ENCODE measurements at regions not wholly inside any gene's neighbourhood (a gene's known extent, or its start where the extent isn't known, plus 50 kb on each side); places are given as distances from the start of the nearest gene placed in this dataset.
"Not testable (repeated sequence)": the region's sequence is repeated elsewhere in the genome, so short reads cannot be mapped to it uniquely, and the experiment has no call there.

DNA sequence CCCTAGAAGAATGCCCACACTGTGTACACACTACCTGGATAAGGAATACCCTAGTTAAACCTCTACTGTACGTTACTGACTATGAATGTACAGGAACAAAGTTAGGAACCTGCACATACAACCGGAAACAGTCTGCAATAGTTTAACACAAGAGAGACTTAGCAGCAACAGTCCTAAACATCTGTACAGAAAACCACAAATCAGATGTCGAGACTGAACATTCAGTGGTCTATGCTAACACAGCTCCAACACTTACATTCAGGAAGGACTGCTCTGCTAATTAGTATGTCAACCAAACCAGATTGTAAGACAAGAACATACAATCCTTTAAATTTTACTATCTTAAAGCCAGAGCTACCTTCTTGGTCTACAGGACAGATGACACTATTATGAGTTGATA is 104.9 kb downstream of the ZNF429 start:
- intact Hi-C loops (cut with micrococcal nuclease; ENCODE audit: unreplicated experiment) = no loop called here
- ChIA-PET POLR2A (ENCODE audit: unreplicated experiment) (no interaction called here), CTCF (no interaction called here)
- Histone ChIP-seq H3F3A (ENCODE audit: insufficient read depth, low read depth) (no peaks in the 10 kb centered on the region), H2AFZ (no peak overlapping the region), H3K9me3 (ENCODE audit: insufficient read depth, low read depth) (no peaks in the 10 kb centered on the region), H4K20me1 (ENCODE audit: insufficient read depth) (no peaks in the 10 kb centered on the region), H3K27ac (no peak overlapping the region), H3K4me1 (replicated peaks; ENCODE audit: insufficient read depth) (no peaks in the 10 kb centered on the region), H3K9me2 (ENCODE audit: insufficient read depth) (no peaks in the 10 kb centered on the region), H3K4me3 (no peak overlapping the region), H3K27me3 (ENCODE audit: insufficient read depth, low read depth) (no peaks in the 10 kb centered on the region), H3K79me2 (ENCODE audit: low read depth) (no peaks in the 10 kb centered on the region), H3K4me2 (no peak overlapping the region), H3K36me3 (ENCODE audit: low read depth) (no peaks in the 10 kb centered on the region)
- TF ChIP-seq EZH2 (IDR thresholded peaks at IDR 0.05; ENCODE audit: low read depth) = no peak
- no peak for TF ChIP-seq CTCF (conservative IDR thresholded peaks at IDR 0.05)
- no TSS peak for BruUV-seq (replicated peaks)
- no peak for DNase-seq

DNA sequence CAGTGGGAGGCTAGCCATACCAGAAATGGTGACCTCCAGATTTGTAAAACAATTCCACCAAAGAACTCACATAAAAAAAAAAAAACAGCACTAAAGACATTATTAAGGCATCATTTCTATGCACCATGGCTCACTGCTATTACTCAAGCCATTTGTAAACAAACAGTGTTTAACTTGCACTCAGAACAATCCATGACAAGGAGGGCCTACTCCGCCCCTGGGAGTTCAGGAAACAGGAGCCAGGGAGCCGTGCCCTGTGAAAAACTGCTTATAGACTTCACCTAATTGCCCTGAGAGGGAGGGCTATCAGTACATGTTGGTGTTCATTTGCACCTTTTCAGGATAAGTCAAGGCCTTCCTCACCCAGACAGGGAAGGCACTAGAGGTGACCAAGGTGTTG is 103.2 kb downstream of the ZNF429 start:
- BruUV-seq (replicated peaks) = no TSS peak
- ChIA-PET POLR2A (ENCODE audit: unreplicated experiment) (no interaction called here), CTCF (no interaction called here)
- Histone ChIP-seq H3K9me2 (ENCODE audit: insufficient read depth) (no peaks in the 10 kb centered on the region), H3K27me3 (ENCODE audit: insufficient read depth, low read depth) (no peaks in the 10 kb centered on the region), H3K27ac (no peak overlapping the region), H3K4me2 (no peak overlapping the region), H3K4me1 (replicated peaks; ENCODE audit: insufficient read depth) (no peaks in the 10 kb centered on the region), H3K4me3 (no peak overlapping the region), H2AFZ (no peak overlapping the region), H3K36me3 (ENCODE audit: low read depth) (no peaks in the 10 kb centered on the region), H3F3A (ENCODE audit: insufficient read depth, low read depth) (no peaks in the 10 kb centered on the region), H4K20me1 (ENCODE audit: insufficient read depth) (no peaks in the 10 kb centered on the region), H3K9me3 (ENCODE audit: insufficient read depth, low read depth) (no peaks in the 10 kb centered on the region), H3K79me2 (ENCODE audit: low read depth) (no peaks in the 10 kb centered on the region)
- intact Hi-C loops (cut with micrococcal nuclease; ENCODE audit: unreplicated experiment) = no loop called here
- no peak for DNase-seq
- no peak for TF ChIP-seq CTCF (conservative IDR thresholded peaks at IDR 0.05)
- TF ChIP-seq EZH2 (IDR thresholded peaks at IDR 0.05; ENCODE audit: low read depth) = no peak

DNA sequence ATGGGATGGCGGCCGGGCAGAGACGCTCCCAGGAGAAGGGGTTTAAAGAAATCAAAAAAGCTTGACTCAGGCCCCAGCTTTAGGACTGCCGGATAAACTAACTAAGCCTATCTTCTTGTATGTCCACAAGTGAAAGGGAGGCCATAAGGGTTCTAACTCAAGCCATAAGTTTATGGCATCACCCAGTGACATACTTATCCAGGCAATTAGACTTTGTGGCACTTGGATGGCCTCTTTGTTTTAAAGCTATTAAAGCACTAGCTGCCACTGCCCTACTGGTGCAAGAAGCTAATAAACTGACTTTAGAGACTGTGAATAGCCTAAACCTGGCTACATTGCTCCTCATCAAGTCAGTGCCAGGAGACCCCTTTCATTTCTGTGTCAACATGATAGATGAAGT is 102.0 kb downstream of the ZNF429 start:
- ChIA-PET POLR2A (ENCODE audit: unreplicated experiment) (no interaction called here), CTCF (no interaction called here)
- Histone ChIP-seq H3K4me2 (no peak overlapping the region), H3K27me3 (ENCODE audit: insufficient read depth, low read depth) (no peaks in the 10 kb centered on the region), H3K4me1 (replicated peaks; ENCODE audit: insufficient read depth) (no peaks in the 10 kb centered on the region), H3K9me2 (ENCODE audit: insufficient read depth) (no peaks in the 10 kb centered on the region), H4K20me1 (ENCODE audit: insufficient read depth) (no peaks in the 10 kb centered on the region), H3K36me3 (ENCODE audit: low read depth) (no peaks in the 10 kb centered on the region), H3K79me2 (ENCODE audit: low read depth) (no peaks in the 10 kb centered on the region), H3K4me3 (no peak overlapping the region), H2AFZ (no peak overlapping the region), H3F3A (ENCODE audit: insufficient read depth, low read depth) (no peaks in the 10 kb centered on the region), H3K27ac (no peak overlapping the region), H3K9me3 (ENCODE audit: insufficient read depth, low read depth) (no peaks in the 10 kb centered on the region)
- intact Hi-C loops (cut with micrococcal nuclease; ENCODE audit: unreplicated experiment) = no loop called here
- DNase-seq = no peak
- TF ChIP-seq EZH2 (IDR thresholded peaks at IDR 0.05; ENCODE audit: low read depth) = no peak
- TF ChIP-seq CTCF (conservative IDR thresholded peaks at IDR 0.05) = no peak
- no TSS peak for BruUV-seq (replicated peaks)

DNA sequence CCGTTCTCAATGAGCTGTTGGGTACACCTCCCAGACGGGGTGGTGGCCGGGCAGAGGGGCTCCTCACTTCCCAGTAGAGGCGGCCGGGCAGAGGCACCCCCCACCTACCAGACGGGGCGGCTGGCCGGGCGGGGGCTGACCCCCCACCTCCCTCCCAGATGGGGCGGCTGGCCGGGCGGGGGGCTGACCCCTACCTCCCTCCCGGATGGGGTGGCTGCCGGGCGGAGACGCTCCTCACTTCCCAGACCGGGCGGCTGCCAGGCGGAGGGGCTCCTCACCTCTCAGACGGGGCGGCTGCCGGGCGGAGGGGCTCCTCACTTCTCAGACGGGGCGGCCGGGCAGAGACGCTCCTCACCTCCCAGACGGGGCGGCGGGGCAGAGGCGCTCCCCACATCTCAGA is 101.6 kb downstream of the ZNF429 start:
- DNase-seq; H3K4me1 ChIP-seq (replicated peaks; ENCODE audit: insufficient read depth); H3K27ac ChIP-seq; BruUV-seq (replicated peaks); H3K4me2 ChIP-seq; H3K27me3 ChIP-seq (ENCODE audit: insufficient read depth, low read depth); H3K36me3 ChIP-seq (ENCODE audit: low read depth); H4K20me1 ChIP-seq (ENCODE audit: insufficient read depth); H3K79me2 ChIP-seq (ENCODE audit: low read depth); H3K9me3 ChIP-seq (ENCODE audit: insufficient read depth, low read depth); POLR2A ChIA-PET (ENCODE audit: unreplicated experiment); H3K4me3 ChIP-seq; H3K9me2 ChIP-seq (ENCODE audit: insufficient read depth); intact Hi-C loops (cut with micrococcal nuclease; ENCODE audit: unreplicated experiment); H3F3A ChIP-seq (ENCODE audit: insufficient read depth, low read depth); H2AFZ ChIP-seq; CTCF ChIA-PET: not testable (repeated sequence)

- DNase-seq; H3K79me2 ChIP-seq (ENCODE audit: low read depth); H2AFZ ChIP-seq; H3K4me1 ChIP-seq (replicated peaks; ENCODE audit: insufficient read depth); H3K4me2 ChIP-seq; POLR2A ChIA-PET (ENCODE audit: unreplicated experiment); H3K27ac ChIP-seq; H3K9me2 ChIP-seq (ENCODE audit: insufficient read depth); H3K36me3 ChIP-seq (ENCODE audit: low read depth); H3K27me3 ChIP-seq (ENCODE audit: insufficient read depth, low read depth); BruUV-seq (replicated peaks); intact Hi-C loops (cut with micrococcal nuclease; ENCODE audit: unreplicated experiment); H3K9me3 ChIP-seq (ENCODE audit: insufficient read depth, low read depth); H3K4me3 ChIP-seq; CTCF ChIA-PET; H3F3A ChIP-seq (ENCODE audit: insufficient read depth, low read depth); H4K20me1 ChIP-seq (ENCODE audit: insufficient read depth): not testable (repeated sequence)
These were observed 100.9 kb downstream of the ZNF429 start for GRCh38 chr19:21606326-21606725.

All from PC-9 (cell line).